Testis (tissue), 2 donors: ENCODE measurements at regions not wholly inside any gene's neighbourhood (a gene's known extent, or its start where the extent isn't known, plus 50 kb on each side); places are given as distances from the start of the nearest gene placed in this dataset.

ENCODE experiments used
- CTCF ChIP-seq, 3 experiments: fragments of 450-650 bp in 2 of 3; fragments of 200-600 bp in 1 of 3; sonication (generic) in 1 of 3; IDR thresholded peaks; one replicate each; pipeline ENCODE4 v1.5.1; 2016 to 2019; ENCODE audit warnings: antibody characterized with exemption in 3 of 3, mild to moderate bottlenecking in 2 of 3, moderate library complexity in 1 of 3
- POLR2A ChIP-seq: fragments of 450-650 bp; IDR thresholded peaks from one replicate; pipeline ENCODE4 v1.6.1; 2017; ENCODE audit warnings: antibody characterized with exemption, mild to moderate bottlenecking, moderate library complexity

- TF ChIP-seq POLR2A (no peak), CTCF (IDR thresholded peaks at IDR 0.05) (no peak)
These were observed 342.3 kb upstream of the DPPA4 start for GRCh38 chr3:109679664-109680063.
